ENCODE measurements at regions not wholly inside any gene's neighbourhood (a gene's known extent, or its start where the extent isn't known, plus 50 kb on each side); places are given as distances from the start of the nearest gene placed in this dataset.

DNA sequence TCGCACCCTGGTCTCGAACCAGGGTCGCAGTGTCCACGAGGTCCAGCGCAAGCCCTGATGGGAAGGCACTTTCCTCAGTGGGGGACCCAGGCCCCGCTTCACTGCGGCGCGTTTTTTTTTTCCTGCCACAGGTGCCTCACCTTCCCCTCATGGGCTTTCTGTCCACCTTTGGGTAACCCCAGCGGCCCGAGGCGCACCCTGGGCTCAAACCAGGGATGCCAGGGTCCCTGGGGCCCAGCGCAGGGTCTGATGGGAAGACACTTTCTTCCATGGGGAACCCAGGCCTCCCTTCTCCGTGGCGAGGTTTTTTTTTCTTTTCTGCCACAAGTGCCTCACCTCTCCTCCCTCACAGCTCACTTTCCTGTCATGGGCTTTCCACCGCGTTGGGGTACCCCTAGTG, 1269.9 kb downstream of the FOXD4L5 start:
- TF ChIP-seq CTCF (IDR thresholded peaks at IDR 0.05; ENCODE audit: low read length) (no peak), EZH2phosphoT487 (IDR thresholded peaks at IDR 0.05; ENCODE audit: low read length) (no peak), EZH2 (optimal IDR thresholded peaks at IDR 0.05; ENCODE audit: low read depth, low read length) (no peak)

All from MM.1S (cell line).